PC-9 (cell line): ENCODE measurements at regions not wholly inside any gene's neighbourhood (a gene's known extent, or its start where the extent isn't known, plus 50 kb on each side); places are given as distances from the start of the nearest gene placed in this dataset.

Source experiments
- EZH2 ChIP-seq: fragments of 200-600 bp; sonication (generic); IDR thresholded peaks from 2 replicates; pipeline ENCODE4 v1.8.0; 2017; ENCODE audit warnings: antibody characterized with exemption, low read depth
- TF ChIP-seq, protein P1 (sequence below): fragments of 200-600 bp; sonication (generic); conservative IDR thresholded peaks from 2 replicates; pipeline ENCODE4 v1.6.1; 2017; ENCODE audit warnings: mixed run types, antibody characterized with exemption, mild to moderate bottlenecking, moderate library complexity

DNA sequence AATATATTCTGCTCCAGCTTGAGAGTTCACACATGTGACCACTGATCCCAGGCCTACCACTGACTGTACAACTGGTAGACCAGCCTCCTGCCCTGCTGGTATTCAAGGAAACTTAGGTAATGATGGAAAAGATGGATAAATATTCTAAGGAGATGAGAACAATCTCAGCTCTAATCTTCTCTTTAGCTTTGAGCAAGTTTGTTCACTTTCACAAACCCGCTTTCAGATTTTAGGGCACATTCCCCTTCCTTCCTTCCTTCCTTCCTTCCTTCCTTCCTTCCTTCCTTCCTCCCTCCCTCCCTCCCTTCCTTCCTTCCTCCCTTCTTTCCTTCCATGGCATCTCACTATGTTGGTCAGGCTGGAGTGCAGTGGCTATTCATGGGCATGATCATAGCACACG is 88.2 kb upstream of the PHACTR1 start:
- TF ChIP-seq, protein P1, sequence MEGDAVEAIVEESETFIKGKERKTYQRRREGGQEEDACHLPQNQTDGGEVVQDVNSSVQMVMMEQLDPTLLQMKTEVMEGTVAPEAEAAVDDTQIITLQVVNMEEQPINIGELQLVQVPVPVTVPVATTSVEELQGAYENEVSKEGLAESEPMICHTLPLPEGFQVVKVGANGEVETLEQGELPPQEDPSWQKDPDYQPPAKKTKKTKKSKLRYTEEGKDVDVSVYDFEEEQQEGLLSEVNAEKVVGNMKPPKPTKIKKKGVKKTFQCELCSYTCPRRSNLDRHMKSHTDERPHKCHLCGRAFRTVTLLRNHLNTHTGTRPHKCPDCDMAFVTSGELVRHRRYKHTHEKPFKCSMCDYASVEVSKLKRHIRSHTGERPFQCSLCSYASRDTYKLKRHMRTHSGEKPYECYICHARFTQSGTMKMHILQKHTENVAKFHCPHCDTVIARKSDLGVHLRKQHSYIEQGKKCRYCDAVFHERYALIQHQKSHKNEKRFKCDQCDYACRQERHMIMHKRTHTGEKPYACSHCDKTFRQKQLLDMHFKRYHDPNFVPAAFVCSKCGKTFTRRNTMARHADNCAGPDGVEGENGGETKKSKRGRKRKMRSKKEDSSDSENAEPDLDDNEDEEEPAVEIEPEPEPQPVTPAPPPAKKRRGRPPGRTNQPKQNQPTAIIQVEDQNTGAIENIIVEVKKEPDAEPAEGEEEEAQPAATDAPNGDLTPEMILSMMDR, result no peak
- no peak for TF ChIP-seq EZH2
